HG03175 (cell line): ENCODE measurements at regions not wholly inside any gene's neighbourhood (a gene's known extent, or its start where the extent isn't known, plus 50 kb on each side); places are given as distances from the start of the nearest gene placed in this dataset.
"Not testable (repeated sequence)": the region's sequence is repeated elsewhere in the genome, so short reads cannot be mapped to it uniquely, and the experiment has no call there.

ENCODE experiments used
- ATAC-seq: cut with Tn5 transposase; IDR thresholded peaks from one replicate; pipeline ENCODE4 v1.9.1; 2021; ENCODE audit warnings: mild to moderate bottlenecking, moderate library complexity; ENCODE audit not compliant: unreplicated experiment

DNA sequence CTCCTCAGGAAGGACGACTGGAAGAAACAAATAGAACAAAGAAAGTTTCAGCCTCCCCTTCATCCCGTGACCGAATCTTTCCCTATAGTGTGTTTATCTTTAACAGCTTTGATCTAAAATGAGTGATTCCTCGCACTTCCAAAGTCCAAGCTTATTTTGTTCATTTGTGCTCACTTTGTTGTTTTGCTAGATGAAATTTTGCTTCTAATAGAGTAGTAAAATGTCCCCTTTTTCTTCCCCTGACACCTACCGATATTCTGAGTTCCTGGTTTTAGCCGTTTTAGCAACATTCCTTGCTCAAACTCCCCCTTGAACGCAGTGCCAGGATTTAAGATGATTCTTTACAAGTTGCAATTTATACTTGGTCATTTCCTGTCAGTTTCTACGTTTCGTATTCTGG is 204.2 kb downstream of the FGF9 start:
- no peak for ATAC-seq

DNA sequence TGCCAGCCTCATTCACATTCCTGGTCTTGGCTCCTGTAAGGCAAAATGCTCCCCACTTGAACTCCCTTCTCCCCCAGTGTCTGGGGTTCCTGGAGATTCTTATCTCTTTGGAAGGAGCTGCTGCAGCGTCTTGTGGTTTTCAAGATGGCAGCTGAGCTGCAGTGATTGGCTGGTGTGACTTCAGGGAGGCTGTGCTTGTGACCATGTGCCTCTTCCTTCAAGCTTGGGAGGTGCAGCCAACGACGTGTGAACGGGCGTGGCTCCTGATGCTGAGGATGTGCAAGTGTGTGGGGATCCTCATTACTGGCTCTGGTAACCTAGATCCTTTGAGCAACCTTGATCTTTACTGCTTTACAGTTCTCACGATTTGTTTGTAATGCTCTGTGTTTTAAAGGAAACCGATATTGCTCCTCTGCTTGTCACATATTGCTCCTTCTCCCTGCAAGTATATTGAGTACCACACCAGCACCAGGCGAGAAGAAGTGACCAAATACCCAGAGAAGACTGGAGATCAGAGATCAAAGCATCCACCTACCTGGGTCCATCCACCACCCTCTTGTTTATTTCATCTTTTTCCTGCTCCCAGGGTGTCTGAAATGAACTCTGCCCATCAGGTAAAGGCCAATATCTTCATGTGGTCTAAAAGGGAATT is 208.5 kb downstream of the FGF9 start:
- no peak for ATAC-seq

DNA sequence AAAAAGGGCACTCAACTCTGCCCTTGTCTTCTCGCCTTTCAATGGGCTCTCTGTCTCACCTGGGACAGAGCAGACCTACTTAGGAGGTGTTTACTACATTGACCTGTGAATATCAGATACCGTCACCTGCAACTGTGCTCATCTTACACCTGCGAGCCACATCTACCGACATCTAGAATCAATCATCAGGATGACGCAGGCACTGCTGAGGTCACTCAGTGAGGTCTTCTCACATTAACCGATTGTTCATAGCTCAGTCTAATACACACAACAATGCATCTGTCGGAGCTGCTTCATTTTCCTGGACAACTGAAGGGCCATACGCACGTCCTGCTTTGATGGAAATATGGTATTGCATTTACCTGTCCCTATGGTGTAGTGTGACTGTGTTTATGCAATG is 211.9 kb downstream of the FGF9 start:
- no peak for ATAC-seq

DNA sequence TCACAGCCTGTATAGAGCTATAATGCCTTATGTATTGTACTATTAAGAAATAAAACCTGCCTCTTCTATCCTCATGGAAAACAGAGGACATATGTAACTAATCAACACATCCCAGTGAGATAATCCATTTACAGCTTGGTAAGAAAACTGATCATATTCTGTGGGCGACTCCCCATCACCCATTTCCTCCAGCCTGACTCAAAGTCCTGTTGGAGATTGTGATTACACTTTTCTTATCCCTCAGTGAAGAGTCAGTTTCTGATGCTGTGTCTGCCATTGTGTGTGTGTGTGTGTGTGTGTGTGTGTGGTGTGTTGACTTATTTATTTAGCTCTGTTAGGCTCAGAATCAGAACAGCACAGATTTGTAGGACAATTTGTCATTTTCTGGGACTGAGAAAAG is 212.8 kb downstream of the FGF9 start:
- ATAC-seq = no peak

DNA sequence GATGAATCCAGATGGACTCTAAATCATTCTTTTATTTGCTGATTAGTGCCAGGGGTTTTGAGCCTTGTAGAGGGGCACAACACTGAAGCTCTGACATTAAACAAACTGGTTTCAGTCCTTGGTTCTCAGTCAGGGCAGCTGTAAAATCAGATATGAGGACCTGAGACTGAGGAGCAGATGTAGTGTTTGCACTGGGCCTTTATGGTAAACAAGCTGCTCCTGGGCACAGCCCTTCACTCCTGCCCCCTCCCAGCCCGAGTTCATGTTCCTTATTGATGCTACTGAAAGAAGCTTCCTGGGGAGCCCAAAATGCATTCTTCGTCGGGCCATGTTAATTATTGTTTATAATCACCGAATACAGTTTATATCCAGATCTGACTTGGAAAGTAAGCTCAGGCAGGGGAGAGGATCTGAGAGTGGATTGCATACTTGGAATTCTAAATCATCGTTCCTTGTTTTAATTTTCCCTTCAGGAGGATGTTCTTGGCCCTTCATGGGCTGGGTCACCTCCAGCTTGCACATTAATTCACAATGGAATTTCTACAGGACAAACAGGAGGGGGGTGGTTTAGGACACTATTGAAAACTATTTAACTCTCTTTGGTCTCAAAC is 213.5 kb downstream of the FGF9 start:
- ATAC-seq = no peak

DNA sequence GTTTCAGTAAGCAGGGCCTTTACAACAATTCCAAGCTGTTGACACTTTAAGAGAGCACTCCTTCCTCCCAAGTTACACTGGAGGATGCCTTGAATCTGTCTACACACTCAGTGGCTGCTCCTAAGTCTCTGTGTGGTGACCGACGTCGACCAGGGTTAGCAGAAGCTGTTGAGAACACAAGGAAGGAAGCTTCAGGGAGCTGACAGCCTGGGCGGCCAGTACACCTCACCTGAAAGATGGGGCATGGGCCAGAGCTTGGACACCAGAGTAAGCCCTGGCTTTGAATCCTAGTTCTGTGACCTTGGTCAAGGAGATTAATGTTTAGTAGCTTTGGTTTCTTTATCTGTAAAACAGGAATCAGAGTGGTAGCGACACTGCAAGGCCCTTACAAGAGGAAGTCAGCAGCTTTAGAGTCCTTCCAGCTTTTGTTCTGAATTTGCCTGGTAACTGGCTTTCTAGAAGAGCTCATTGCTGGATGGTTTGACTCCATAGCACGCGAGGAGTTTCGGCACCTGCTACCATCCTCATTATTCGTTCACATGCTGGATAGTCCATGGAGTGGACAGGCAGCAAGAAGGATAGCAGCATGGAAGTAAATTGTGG is 214.2 kb downstream of the FGF9 start:
- ATAC-seq = no peak

DNA sequence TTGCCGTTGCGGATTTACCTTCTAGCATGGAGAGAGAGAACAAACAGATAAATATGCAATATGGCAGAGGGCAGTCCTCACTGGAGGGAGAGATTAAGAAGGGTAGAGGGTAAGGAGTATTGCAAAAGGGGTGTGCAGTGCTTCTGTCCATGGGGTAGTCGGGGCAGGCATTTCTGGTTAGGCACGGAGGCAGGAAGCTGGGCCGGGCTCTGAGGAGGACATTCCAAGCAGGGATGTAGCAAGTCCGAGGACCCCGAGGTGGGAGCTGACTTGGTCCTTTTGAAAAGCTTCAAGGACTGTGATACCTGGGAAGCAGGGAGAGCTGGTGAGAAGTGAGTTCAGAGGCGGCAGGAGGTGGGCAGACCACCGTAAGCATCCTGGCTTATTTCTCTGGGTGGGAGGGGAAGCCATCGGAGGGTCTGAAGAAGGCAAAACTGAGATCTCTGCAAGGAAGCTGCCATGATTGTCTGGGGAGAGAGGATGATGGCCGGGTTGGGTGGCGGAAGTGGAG is 214.9 kb downstream of the FGF9 start:
- no peak for ATAC-seq

DNA sequence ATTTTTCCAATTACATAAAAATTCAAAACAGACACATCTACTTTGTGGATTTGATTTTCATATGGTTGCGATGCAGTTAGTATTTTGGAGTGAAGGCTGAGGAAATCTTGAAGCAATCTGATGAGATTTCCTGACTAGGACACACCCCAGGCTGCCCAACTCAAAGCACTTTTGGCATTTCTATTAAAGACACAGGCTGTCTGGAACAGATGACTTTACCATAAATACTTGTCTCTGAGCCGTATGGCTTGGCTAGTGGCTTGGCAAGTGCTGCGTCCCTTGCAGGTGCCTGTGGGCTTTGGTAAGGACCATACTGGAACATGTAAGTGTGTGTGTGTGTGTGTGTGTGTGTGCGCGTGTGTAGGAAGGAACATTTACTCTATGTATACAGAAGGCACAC is 218.8 kb downstream of the FGF9 start:
- ATAC-seq = no peak

DNA sequence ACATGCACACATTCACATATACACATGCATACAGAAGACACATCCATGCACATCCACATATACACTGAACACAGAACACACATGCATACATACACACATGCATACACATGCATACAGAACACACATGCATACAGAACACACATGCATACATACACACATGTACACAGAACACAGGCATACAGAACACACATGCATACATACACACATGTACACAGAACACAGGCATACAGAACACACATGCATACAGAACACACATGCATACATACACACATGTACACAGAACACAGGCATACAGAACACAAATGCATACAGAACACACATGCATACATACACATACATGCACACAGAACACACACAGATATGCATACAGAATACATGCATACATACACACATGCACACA is 219.3 kb downstream of the FGF9 start:
- not testable (repeated sequence) for ATAC-seq

DNA sequence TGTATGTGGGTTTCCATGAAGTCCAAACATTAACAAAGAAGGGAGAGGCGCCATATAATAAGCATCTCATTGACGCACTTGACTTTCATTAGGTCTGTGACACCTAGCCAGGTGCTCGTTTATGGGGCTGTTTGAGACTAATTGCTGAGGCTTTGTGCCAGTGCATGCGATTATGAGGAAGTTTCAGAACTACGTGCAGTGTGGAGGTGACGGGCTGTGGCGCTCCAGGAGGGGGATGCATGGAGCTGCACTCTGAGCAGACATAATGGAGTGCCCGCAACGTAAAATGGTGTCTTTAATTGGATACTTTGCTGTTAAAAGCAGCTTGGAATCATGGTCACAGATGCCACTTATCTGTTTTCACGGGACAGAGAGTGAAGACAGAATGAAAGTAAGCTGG is 223.2 kb downstream of the FGF9 start:
- no peak for ATAC-seq

DNA sequence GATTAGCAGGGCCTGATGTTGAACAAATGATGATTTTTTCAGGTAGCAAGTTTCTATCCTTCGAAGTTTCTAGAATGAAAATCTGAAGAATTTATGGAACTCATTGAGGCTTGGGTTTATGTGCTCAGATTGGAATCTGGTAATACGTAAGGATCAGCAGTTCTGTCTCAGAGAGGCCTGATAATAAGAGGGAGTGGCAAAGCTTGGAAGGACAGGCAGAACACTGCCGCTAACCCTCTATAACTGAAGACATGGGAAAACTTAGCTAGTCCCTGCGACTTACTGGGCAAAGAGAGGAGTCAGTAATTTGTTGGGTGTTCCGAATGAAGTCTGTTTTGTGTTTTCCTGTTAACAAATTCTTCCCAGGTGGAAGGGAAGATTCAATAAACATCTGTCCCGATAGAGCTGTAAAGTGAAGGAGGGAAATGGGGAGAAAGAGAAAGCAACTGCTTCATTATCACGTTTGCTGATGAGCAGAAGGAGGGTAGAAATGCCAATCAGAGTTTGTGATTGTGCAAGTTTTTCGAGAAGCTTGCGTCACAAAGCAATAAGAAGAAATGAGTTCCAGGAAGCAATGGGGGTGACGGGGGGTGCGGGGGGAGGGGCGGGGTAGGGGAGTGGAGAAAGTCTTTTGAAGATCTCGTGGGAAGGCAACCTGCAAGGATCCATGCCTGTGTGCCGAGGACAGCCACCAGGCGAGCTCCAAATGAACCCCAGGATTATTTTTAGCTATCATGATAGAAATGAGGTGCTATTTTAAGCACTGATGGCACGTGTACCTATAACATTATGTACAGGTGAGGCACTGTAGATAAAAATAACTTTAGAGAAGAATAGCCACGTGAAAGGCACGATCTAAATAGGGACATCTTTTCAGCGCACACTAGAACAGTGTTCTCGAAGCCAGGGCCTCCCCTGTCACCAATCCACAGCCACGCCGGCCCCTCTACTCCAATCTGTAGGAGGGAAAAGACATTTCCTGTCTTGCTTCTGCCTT is 224.1 kb downstream of the FGF9 start:
- no peak for ATAC-seq

DNA sequence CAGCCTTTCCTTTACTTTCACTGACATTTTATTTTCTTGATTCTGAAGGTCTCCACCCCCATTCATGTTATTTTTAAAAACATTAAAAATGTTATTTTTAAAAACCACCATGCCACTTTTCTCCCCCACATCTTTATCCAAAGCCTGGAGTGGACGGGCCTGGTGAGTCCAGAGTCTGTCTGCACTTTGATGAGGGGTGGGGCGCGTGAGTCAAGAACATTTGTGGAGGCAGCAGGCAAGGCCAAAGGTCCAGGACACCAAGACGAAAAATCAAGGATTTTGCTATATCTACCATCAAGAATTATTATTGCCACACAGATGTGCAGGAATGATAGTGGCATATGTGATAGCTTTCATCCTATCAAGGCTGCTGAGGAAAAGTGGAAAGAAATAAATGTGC is 224.9 kb downstream of the FGF9 start:
- no peak for ATAC-seq

DNA sequence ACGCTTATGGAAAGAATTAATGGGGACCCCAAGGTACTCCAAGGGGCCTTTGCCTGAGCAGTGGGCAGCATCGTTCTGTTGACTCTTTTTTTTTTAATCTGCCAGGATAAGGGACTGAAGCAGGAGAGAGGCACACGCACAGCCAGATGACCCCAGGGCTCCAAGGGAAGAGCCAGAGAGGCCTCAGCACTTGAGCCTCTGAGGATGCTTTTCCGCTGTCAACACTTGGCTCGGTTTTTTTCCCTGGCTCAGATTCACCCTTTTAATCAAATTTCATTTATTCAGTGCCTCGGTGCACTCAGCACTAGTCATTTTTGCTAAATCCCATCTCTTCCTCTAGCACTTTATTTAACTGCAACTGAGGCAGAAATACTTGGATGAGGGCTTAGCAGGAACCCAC is 226.3 kb downstream of the FGF9 start:
- ATAC-seq = no peak

DNA sequence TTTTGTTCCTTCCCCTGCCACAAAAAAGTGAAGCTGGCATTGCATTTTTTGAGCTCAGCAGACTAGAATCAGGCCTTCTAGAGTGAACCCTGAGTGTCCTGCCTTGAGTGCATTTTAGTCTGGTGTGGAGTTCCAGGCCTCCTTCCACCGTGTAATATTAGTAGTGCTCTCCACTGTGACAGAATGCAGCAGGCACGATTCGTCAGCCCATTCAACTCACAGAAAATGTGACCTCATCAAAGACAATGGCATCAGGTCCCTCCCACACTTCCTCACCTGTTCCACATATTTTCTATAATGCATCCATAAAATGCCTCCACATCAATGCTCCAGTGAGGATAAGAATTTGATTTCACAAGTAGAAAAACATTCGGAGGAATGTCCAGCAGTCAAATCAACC is 227.6 kb downstream of the FGF9 start:
- no peak for ATAC-seq

DNA sequence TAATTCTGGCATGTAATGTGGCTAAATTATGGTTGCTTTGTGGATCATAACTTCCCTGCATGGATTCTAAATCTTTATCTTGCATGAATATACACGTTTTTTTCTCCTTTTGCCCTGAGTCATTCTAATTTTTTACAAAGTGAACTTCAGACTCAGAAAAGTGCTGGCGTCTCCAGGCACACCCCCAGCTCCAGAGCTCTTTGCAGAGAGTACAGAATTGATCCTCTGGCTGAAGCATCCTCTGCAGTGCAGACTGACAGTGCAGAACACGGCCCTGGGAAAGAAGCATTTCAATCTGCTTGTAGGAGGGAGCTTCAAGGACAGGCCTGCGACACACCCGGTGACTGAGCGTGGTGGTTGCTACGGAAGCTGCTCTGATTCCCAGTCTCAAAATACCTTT is 228.1 kb downstream of the FGF9 start:
- no peak for ATAC-seq

DNA sequence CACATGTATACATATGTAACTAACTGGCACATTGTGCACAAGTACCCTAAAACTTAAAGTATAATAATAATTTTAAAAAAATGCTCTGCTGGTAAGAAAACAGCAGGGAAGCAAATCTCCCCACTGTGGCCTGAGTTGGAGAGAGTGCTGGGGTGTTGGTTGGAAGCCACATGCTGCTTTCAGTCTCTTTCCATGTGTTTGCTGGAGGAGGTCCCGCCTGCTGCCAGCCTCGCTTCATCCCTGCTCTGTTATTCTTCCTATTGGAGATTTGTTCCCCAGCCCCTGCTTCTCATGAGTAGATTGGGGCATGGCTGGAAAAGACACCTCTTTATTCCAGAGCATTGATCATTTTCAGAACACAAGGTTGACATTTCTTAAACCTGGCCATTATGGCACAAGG is 230.5 kb downstream of the FGF9 start:
- no peak for ATAC-seq

DNA sequence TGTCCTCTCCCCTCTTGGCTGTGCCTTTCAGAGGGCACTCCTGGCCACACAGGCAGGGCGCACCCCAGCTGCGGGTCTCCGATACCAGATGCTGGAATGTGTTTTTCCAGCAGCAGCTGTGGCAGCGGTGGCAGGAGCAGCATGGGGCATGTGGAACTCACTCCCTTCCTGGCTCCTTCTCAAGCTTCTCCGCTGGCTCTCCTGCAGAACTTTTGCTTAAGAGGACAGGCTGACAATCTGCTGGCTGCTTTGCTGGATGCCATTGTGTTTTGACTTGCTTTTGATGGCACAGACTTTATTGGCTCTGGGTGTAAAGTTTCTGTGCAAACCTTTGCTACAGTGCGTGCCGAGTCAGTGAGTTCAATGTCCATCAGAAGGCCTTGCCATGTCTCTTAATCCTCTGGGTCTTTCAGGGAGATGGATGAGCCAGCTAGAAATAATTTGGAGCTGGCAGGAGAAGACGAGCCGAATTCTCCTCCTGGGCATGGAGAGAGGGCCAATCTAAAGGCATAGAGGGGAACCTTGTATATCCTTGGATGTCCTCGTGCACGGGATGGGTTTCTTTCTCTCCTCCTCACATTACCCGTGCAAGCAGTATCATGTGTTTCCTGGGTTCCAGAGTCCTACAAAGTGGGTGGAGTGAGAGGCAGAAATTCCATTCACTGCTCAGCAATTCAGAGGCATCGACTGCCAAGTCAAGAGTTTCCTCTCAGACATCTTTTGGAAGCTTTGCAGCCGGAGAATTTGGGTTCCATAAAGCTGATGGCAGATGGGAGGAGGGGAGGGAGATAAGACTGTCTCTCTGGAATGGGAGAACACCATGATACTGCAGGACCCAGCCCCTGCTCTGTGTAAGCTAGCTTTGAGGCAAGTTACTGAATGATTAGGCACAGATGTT is 231.2 kb downstream of the FGF9 start:
- no peak for ATAC-seq

DNA sequence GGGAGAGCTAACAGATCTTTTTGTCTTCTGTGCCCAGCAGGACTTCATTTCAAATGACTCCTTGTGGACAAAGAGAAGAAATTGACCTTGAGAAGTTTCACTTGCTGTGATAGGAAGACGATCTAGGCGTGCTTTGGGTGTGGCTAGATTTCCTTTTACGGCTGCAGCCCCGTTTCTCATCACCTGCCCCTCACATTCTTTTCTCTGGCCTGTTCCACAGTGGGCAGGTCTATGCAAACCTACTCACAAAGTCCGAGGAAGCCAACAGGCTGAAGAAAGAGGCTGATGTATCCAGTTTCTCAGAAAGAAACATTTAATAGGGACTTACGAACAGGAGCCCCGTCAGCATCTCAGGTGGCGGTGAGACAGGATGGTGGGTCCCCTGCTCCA is 231.8 kb downstream of the FGF9 start:
- ATAC-seq = no peak

DNA sequence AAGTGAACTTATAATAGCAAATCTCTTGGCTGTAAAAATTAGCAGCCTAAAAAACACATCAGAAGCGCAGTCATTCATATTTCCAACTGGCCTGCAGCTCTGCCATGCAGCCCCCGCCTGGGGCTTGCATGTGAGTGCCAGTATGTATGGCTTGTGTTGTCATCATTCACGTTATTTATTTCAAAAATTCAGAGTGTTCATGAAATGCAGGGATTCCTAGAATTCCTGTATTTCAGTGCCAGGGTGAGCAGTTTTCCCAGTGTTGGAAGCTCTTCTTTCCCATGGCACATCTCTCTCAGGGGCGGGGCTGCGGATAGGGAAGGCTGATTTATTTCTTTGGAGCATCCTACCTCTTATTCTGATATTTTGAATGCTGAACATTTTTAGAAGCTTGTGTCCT is 234.6 kb downstream of the FGF9 start:
- ATAC-seq = no peak

DNA sequence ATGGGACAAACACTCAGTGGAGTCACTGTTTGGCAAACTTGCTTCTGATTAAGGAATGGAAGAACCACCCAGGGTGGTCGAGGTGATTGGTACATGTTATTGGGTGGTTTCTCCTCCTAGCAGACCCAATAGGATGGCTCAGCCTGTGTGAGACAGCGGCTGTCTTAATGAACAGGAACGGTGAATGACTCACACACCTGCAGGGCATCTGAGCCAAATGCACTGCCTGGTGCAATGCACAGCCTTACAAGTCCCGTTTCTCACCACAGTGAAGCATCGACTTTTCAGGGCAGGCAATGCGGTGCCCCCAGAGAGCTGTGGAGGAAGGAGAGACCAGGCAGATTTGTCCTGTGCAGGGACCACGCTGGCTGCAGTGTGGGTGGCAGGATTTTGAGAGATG is 238.5 kb downstream of the FGF9 start:
- ATAC-seq = no peak
